Hippocampal formation (tissue), 2 donors: ENCODE measurements at regions not wholly inside any gene's neighbourhood (a gene's known extent, or its start where the extent isn't known, plus 50 kb on each side); places are given as distances from the start of the nearest gene placed in this dataset.
"Not testable (repeated sequence)": the region's sequence is repeated elsewhere in the genome, so short reads cannot be mapped to it uniquely, and the experiment has no call there.

Source experiments
- DNase-seq, 2 donors: peaks; one replicate each; lab custom pipeline; 2025; lab: John Stamatoyannopoulos, UW

DNA sequence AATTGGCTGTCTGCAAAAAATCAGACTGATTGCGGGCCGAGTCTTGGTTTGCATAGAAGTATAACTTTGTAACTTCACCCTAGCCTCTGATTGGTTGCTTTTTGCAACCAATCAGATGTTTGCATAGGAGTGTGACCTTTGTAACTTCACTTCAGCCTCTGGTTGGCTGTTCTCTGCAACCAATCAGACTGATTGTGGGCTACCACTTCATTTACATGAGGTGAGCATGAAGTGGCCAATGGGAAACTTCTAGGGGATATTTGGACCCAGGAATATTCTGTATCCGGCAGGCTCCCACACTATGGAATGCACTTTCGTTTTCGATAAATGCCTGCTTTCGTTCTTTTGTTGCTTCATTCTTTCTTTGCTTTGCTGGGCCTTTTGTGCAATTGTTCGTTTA, 667.7 kb downstream of the FAM133A start:
- not testable (repeated sequence) for DNase-seq

DNA sequence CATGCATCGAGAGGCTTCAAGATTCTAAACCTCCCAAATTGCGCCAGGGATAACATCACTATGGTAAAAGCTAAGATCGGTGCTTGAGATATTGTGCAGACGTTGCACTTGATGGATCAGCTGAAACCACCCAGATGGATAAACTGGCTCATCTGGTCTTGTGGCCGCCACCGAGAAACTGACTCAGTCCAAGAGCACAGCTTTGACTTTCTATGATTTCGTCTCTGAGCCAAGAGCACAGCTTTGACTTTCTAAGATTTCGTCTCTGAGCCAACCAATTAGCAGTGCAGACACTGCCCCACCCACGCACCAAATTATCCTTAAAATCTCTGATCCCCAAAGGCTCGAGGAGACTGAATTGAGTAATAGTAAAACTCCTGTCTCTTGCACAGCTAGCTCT, 687.2 kb downstream of the FAM133A start:
- no peak for DNase-seq

DNA sequence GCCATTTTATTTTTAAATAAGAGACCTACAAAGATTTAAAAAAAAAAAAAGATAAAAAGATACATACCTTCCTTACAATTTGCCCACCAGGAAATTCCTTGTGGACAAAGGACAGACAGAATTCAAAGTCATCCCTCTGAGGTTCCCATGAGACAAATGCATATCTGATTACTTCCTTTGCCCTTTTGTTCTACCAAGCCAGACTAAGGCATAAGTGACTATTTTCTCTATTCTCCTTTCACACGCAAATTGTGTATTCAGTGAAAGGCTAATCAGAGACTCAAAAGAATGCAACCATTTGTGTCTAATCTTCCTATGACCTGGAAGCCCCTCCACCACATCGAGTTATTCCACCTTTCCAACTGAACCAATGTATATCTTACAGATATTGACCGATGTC, 691.7 kb downstream of the FAM133A start:
- DNase-seq: no peak

DNA sequence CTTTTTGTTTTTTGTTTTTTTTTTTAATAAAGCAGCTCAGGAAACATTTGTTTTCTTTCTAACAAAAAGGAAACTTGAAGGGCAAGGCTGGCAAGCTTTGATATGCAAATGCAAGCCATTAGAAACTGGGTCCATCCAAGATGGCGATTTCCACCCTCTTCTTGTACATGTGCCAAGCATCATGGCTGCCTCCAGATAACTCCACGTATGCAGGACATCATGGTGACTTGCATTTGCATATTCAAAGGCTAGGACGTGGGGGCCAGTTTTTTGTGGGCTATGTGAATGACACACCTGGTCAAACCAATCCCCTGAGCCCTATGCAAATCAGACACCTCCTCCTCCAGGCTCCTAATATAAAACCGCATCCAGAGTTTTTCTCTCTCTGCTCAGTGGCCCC, 692.6 kb downstream of the FAM133A start:
- DNase-seq: no peak

DNA sequence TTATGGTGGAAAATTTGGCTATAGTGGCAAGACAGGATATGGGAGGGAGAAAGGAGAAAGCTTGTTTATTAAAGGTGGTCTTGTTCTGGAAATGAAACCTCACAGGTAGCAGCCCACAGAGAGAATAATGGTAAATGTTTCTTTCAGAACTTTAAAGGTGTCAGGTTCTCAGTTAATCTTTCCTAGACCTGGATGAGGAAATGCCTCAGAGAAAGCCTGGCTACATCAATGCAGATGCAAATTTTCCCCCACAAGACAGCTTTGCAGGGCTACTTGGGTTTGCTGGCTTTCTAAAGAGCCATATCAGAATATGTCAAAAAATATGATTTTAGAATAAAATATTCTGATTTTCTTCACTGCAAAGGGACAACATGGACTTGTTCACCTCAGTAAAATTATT, 715.0 kb downstream of the FAM133A start:
- DNase-seq: no peak

GRCh38 chrX:94400488-94400887, 726.5 kb downstream of the FAM133A start:
- no peak for DNase-seq

GRCh38 chrX:94401426-94401825, 727.4 kb downstream of the FAM133A start:
- no peak for DNase-seq

- no peak for DNase-seq
Observed at GRCh38 chrX:94414746-94415145, 740.7 kb downstream of the FAM133A start.

DNA sequence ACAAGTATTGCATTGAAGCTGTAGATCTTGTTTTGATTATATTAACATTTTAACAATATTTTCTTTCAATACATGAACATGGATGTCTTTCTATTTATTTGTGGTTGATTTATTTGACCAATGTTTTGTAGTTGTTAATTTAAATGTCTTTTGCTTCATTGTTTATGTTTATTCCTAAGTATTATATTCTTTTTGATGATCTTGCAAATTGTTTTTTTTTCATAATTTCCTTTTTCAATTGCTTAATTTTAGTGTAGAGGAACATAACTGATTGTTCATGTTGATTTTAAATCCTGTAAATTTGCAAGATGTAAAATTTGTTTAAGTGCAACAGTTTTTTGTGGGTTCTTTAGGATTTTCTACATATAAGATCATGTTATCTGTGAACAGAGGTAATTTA, 744.1 kb downstream of the FAM133A start:
- DNase-seq: no peak

DNA sequence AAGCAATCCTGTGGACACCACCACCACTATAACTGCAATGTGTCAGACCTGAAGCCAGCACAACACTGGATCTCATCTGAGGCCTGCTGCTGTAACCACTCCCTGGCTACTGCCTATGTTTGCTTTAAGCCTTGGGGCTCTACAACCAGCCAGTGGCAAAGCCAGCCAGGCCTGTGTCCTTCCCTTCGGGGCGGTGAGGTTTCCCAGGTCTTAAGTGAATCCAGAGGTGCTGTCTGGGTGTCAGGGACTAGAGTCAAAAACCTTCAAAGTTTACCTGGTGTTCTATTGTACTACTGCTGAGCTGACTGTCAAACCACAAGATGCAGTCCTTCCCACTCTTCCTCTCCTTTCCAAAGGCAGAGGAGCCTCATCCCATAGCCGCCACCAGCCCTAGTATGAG, 750.5 kb downstream of the FAM133A start:
- no peak for DNase-seq

GRCh38 chrX:94430091-94430490, 756.1 kb downstream of the FAM133A start:
- DNase-seq: no peak

- no peak for DNase-seq
Observed at GRCh38 chrX:94435799-94436198, 761.8 kb downstream of the FAM133A start.

DNA sequence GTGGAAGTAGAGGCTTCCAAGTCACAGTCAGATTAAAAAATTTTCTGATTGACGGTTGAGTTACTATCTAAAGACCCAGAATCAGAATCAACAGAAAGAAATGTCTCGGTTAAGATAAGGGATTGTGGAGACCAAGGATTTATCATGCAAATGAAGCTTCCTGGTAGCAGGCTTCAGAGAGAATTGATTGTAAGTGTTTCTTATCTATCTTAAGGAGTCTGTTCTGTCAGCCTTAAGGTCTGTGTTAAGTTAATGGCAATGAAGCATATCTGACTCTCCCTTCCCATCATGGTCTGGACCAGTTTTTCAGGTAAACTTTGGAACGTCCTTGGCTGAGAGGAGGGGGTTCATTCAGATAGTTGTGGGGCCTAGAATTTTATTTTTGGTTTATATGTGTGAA, 780.2 kb downstream of the FAM133A start:
- no peak for DNase-seq

DNA sequence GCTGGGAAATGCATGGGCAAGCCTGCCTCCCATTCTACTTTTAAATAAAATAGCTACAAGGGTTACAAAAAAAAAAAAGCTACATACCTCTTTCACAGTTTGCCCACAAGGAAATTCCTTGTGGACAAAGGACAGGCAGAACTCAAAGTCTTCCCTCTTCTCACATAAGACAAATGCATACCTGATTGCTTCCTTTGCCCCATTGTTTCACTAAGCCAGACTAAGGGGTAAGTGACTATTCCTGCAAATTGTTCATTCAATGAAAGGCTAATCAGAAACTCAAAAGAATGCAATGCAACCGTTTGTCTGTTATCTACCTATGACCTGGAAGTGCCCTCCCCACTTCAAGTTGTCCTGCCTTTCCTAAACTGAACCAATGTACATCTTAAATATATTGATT, 780.6 kb downstream of the FAM133A start:
- DNase-seq: no peak

DNA sequence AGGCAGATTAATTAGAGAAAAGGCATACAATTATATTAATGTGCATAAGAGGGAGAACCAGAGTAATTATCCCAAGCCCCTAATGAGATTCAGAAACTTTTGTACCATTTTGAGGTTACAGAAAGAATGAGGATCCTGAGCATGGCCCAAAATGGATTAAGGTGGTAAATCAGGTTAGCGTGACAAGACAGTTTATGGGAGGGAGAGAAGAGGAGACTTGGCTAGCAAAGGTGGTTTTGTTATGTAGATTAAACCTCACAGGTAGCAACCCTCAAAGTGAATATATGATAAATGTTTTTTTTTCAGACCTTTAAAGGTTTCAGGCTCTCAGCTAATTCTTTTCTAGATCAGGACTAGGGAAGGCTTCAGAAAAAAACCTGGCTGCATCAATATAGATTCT, 781.8 kb downstream of the FAM133A start:
- no peak for DNase-seq

- DNase-seq: no peak
Observed at GRCh38 chrX:94492541-94492940, 818.5 kb downstream of the FAM133A start.

DNA sequence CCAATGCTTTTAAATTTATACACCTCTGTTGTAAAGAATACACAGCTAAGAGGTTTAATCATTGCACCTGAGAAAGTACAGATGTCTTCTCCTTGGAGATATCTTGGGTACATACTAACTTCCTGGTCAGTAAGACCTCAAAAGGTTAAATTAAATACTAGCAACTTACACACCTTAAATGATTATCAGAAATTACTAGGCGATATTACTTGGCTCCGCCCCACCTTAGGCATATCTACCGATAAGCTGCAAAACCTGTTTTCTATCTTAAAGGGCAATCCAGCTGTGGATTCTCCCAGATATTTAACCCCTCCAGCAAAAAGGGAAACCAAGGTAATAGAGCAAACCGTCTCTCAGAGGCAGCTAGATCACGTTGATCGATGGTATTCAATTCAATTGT, 819.4 kb downstream of the FAM133A start:
- DNase-seq: no peak

- DNase-seq: no peak
Observed at GRCh38 chrX:94511564-94511963, 837.6 kb downstream of the FAM133A start.

DNA sequence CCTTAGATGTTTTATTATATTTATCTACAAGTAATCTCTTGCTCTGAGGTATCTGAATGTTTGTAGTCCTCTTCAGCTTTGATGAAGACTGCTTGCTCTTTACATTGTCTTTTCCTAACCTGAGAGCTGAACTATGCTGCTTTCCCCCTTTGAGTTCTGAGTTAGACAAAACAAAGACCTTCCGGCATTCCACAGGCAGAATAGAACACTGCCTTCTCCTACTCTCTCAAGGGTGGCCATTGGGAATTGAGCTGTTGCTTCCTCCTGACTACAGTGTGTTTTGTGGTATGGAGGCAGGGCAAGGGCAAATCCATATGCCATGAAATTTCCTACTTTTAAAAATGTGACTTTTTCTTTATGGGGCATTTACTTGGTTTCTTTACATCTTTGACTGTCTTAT, 841.0 kb downstream of the FAM133A start:
- DNase-seq: no peak

GRCh38 chrX:94524867-94525266, 850.9 kb downstream of the FAM133A start:
- DNase-seq: no peak

- no peak for DNase-seq
Observed at GRCh38 chrX:94545722-94546121, 871.7 kb downstream of the FAM133A start.

- no peak for DNase-seq
Observed at GRCh38 chrX:94551831-94552230, 877.8 kb downstream of the FAM133A start.

DNA sequence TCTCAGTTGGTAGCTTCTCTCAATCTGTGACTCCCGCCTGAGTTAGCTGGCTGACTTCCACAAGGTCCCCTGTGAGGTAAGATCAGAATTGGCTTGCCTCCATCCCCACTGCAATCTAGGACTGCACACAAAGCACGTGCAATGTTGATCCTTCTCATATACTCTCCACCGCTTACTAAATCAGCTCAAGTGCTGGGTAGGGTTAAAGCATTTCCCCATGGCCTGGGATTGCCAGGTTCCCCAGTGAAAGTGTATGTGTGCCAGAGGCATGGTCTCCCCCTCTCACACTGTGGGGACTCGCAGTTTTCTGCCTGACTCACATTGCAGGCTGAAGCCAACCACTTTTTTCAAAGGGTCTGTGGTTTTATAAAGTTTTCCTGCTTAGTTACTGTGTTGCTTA, 886.9 kb downstream of the FAM133A start:
- no peak for DNase-seq

DNA sequence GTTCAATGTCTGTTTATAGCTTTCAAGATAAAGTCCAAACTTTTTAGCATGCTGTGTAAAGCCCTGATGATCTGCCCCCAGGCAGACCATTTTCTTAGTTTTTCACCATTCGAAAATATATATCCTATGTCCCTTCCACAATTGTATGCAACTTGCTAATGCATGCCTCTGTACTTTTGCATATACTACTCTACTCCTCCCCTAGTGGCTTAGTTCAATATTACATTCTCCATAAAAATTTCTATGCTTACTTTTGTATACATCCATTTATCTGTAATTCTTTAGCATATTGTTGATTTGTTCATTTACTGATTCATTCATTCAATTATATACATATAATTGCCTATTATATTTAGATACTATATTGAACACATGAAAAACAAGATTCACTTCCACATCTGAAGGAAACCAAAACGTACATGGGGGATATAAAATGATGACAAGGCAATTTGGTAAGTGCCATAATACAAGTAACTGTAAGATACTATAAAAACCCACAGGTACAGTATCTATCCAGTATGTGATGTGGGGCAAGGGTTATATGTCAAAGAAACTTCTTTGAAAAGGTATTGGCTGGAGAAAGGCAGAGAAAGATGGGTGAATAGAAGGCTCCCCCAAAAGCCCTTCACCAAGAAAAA, 902.5 kb downstream of the FAM133A start:
- DNase-seq: no peak

GRCh38 chrX:94600077-94600476, 926.1 kb downstream of the FAM133A start:
- no peak for DNase-seq
